ENCODE measurements at regions not wholly inside any gene's neighbourhood (a gene's known extent, or its start where the extent isn't known, plus 50 kb on each side); places are given as distances from the start of the nearest gene placed in this dataset.

DNA sequence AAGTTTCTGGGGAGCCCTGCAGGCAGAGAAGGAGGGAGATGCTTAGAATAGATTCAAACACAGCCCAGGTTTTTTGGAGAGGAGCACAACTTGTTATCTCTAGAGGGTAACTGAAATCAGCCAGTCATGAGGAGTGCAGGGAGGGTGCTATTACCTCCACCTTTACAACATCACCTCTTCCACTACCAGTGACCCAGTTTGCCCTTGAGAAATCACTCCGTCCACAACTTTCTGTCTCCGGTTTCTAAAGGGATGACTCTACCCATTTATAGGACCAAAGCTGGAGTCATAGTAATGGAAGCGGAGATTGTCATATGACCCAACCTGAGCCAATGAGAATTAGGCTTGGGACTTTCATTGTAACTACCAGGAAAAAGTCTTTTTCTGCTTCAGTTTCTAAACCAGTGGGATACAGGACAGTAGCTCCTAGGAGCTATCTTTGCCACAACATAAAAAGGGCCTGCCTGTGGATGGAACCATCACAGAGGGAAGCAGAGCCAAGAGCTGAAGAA is 131.2 kb upstream of the SERPIND1 start:
- DNase-seq (ENCODE audit: low read depth in 2 of 2) = no peak
- H3K4me3 ChIP-seq (replicated peaks in 1 of 2; ENCODE audit: low read depth in 2 of 2, low read length in 2 of 2) = no peak overlapping the region
- TF ChIP-seq, protein P1, sequence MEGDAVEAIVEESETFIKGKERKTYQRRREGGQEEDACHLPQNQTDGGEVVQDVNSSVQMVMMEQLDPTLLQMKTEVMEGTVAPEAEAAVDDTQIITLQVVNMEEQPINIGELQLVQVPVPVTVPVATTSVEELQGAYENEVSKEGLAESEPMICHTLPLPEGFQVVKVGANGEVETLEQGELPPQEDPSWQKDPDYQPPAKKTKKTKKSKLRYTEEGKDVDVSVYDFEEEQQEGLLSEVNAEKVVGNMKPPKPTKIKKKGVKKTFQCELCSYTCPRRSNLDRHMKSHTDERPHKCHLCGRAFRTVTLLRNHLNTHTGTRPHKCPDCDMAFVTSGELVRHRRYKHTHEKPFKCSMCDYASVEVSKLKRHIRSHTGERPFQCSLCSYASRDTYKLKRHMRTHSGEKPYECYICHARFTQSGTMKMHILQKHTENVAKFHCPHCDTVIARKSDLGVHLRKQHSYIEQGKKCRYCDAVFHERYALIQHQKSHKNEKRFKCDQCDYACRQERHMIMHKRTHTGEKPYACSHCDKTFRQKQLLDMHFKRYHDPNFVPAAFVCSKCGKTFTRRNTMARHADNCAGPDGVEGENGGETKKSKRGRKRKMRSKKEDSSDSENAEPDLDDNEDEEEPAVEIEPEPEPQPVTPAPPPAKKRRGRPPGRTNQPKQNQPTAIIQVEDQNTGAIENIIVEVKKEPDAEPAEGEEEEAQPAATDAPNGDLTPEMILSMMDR (IDR thresholded peaks at IDR 0.05; ENCODE audit: low read depth, low read length) = no peak

DNA sequence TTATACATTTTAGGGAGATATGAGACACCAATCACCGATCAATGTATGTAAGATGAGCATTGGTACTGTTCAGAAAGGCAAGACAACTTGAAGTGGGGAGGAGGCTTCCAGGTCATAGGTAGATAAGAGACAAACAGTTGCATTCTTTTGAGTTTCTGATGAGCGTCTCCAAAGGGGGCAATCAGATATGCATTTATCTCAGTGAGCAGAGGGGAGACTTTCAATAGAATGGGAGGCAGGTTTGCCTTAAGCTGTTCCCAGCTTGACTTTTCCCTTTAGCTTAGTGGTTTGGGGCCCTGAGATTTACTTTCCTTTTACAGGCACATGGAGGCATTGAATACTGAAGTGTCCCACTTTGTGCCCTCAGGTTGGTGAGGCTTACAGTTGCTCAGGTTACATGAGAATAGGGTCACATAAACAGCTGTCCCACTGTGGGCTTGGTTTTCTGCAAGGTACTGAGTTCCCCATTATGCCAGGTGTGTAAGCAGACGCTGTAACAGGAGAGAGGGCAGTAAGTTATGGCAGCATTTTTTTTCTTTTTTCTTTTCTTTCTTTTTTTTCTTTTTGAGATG is 129.8 kb upstream of the SERPIND1 start:
- TF ChIP-seq, protein P1 (IDR thresholded peaks at IDR 0.05; ENCODE audit: low read depth, low read length) = no peak
- no peak overlapping the region for H3K4me3 ChIP-seq (replicated peaks in 1 of 2; ENCODE audit: low read depth in 2 of 2, low read length in 2 of 2)
- no peak for DNase-seq (ENCODE audit: low read depth in 2 of 2)

DNA sequence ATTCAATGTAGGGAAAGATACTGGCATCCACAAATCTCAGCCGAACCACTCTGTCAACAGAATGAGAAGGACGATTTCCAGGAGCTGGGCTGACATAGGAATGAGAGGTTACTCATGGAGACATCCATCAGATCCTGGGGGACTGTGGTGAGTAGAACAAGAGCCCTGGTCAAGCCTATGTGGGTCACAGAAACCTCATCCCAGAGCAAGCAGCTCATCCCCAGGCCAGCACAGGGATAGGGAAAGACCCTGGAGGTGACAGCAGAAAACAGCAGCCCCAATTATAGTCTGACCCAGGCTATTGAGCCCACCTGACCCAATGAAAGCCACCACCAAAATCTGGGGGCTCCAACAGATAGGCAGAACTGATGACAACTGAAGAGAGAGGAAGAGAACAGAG is 128.0 kb upstream of the SERPIND1 start:
- H3K4me3 ChIP-seq (replicated peaks in 1 of 2; ENCODE audit: low read depth in 2 of 2, low read length in 2 of 2) = no peak overlapping the region
- no peak for DNase-seq (ENCODE audit: low read depth in 2 of 2)
- TF ChIP-seq, protein P1 (IDR thresholded peaks at IDR 0.05; ENCODE audit: low read depth, low read length) = no peak

DNA sequence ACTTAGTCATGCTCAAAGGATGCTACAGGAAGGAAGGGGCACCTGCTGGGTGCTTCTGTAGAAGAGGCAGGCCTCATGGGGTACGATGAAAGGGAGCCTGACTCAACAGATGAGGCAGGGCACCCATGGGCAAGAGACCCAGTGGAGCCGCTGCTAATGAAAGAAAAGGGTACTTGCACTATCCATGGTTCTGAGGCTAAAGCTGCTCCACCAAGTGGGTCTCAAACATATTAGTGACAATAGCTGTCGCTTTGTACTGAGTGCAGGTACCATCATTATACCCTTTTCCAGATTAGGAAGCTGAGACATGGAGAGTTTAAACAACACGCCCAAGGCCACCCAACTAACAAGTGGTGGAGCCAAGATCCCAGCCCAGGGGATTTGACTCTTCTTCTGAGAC is 127.5 kb upstream of the SERPIND1 start:
- no peak overlapping the region for H3K4me3 ChIP-seq (replicated peaks in 1 of 2; ENCODE audit: low read depth in 2 of 2, low read length in 2 of 2)
- TF ChIP-seq, protein P1 (IDR thresholded peaks at IDR 0.05; ENCODE audit: low read depth, low read length) = no peak
- DNase-seq (ENCODE audit: low read depth in 2 of 2) = no peak

DNA sequence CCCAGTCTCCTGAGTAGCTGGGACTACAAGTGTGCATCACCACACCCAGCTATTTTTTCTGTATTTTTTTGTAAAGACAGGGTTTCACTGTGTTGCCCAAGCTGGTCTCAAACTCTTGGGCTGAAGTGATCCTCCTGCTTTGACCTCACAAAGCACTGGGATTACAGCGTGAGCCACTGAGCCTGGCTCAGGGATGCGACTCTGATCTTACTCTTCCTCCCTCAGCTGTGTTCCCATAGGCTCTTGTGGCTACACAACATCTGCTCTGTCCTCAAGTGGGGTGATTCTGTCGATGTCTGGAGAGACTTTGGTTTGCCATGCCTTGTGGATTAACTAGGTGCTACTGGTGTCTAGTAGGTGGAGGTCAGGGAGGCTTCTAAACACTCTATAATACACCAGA is 127.0 kb upstream of the SERPIND1 start:
- TF ChIP-seq, protein P1 (IDR thresholded peaks at IDR 0.05; ENCODE audit: low read depth, low read length) = no peak
- no peak overlapping the region for H3K4me3 ChIP-seq (replicated peaks in 1 of 2; ENCODE audit: low read depth in 2 of 2, low read length in 2 of 2)
- DNase-seq (ENCODE audit: low read depth in 2 of 2) = no peak

DNA sequence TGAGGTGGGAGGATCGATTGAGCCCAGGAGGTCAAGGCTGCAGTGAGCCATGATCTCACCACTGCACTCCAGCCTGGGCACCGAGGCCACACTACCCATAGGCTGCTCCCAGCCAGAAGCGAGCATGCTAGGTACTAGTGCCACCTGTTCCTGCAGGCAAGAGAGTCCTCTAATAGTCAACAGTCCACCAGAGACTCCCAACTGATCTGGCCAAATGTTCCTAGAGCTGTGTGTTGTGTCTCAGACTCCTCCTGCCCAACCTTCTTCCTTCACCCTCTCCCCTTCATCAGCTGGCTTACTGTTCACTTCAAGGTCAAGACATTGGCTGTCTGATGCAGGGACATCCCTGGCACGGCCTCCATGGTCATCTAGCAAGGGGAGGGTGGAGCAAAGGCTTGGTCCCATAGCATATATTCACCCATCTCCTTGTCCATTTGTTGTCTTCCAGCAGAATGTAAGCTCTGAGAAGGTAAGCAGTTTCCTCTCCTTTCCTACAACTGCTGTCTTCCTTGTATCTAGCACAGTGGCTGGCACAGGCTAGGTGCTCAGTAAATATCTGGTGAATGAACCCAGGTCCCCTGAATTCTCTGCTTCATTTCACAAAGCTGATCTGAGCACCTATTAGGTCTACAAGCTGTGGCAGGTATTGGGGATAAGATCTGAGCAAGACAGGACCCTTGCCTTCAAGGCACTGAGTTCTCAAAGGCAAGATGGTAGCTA is 126.2 kb upstream of the SERPIND1 start:
- TF ChIP-seq, protein P1 (IDR thresholded peaks at IDR 0.05; ENCODE audit: low read depth, low read length) = no peak
- H3K4me3 ChIP-seq (replicated peaks in 1 of 2; ENCODE audit: low read depth in 2 of 2, low read length in 2 of 2) = no peak overlapping the region
- no peak for DNase-seq (ENCODE audit: low read depth in 2 of 2)
